Inflammatory macrophage treated with lipopolysaccharide for 4 hours (primary cell): ENCODE measurements at regions not wholly inside any gene's neighbourhood (a gene's known extent, or its start where the extent isn't known, plus 50 kb on each side); places are given as distances from the start of the nearest gene placed in this dataset.
A peak's percentile ranks its signal among the peaks of the same experiment; 100 is the strongest.
"Not testable (repeated sequence)": the region's sequence is repeated elsewhere in the genome, so short reads cannot be mapped to it uniquely, and the experiment has no call there.

Experiments
- DNase-seq: peaks from one replicate; pipeline ENCODE4 v3.0.0-alpha.2; 2020

DNA sequence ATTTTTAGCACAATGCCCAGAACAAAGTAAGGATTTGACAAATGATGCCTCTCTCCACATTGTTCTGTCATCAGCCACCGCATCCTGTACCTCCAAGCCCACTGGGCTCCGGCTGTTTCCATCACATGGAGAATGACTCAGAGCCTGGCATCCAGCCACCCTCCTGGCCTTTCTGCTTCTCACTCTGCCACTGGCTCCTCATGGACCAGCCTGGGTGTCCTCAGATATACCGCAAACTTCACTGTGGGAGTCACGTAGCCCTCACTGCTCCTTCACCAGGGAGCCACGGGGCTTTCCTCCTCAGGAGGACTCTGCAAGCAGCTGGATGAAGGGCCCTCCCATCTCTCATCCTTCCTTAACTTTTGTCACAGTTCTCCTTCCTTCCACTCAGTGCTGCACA lies 943.0 kb downstream of the TUBA3C start:
- DNase-seq, result not testable (repeated sequence)

DNA sequence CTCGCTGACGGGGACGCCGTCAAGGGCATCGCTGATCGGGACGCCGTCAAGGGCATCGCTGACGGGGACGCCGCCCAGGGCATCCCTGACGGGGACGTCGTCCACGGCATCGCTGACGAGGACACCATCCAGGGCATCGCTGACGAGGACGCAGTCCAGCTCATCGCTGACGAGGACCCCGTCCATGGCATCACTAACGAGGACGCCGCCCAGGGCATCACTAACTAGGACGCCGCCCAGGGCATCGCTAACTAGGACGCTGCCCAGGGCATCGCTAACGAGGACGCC lies 945.2 kb downstream of the TUBA3C start:
- no peak for DNase-seq

DNA sequence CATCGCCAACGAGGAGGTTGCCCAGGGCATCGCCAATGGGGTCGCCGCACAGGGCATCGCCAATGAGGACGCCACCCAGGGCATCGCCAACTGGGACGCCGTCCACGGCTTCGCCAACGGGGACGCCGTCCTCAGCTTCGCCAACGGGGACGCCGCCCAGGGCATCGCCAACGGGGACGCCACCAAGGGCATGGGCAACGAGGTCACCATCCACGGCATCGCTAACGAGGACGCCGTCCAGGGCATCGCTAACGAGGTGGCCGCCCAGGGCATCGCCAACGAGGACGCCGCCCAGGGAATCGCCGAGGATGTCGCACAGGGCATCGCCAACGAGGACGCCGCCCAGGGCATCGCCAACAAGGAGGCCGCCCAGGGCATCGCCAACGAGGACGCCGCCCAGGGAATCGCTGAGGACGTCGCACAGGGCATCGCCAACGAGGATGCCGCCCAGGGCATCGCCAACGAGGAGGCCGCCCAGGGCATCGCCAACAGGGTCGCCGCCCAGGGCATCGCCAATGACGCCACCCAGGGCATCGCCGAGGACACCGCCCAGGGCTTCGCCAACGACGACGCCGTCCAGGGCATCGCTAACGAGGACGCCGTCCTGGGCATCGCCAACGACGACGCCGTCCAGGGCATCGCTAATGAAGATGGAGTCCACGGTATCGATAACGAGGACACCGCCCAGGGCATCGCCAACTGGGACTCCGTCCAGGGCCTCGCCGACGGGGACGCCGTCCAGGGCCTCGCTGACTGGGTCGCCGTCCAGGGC lies 945.7 kb downstream of the TUBA3C start:
- DNase-seq, result no peak

DNA sequence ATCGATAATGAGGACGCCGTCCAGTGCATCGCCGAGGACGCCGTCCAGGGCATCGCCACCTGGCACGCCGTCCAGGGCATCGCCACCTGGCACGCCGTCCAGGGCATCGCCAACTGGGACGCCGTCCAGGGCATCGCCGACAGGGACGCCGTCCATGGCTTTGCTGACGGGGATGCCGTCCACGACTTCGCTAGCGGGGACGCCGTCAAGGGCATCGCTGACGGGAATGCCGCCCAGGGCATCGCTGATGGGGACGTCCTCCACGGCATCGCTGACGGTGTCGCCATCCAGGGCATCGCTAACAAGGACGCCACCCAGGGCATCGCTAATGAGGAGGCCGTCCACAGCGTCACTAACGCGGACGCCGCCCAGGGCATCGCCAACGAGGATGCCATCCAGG lies 946.5 kb downstream of the TUBA3C start:
- DNase-seq, result no peak

DNA sequence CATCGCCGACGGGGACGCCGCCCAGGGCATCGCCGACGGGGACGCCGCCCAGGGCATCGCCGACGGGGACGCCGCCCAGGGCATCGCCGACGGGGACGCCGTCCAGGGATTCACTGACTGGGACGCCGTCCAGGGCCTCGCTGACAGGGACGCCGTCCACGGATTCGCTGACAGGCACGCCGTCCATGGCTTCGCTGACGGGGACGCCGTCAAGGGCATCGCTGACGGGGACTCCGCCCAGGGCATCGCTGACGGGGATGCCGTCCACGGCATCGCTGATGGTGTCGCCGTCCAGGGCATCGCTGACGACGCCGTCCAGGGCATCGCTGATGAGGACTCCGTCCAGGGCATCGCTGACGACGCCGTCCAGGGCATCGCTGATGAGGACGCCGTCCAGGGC lies 947.2 kb downstream of the TUBA3C start:
- DNase-seq, result not testable (repeated sequence)

DNA sequence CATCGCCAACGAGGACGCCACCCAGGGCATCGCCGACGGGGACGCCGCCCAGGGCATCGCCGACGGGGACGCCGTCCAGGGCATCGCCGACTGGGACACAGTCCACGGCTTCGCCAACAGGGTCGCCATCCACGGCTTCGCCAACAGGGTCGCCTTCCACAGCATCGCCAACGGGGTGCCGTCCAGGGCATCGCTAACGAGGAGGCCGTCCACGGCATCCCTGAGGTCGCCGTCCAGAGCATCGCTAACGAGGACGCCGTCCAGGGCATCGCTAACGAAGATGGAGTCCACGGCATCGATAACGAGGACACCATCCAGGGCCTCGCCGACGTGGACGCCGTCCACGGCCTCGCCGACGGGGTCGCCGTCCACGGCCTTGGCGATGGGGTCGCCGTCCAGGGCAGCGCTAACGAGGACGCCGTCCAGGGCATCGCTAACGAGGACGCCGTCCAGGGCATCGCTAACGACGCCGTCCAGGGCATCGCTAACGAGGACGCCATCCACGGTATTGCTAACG lies 947.8 kb downstream of the TUBA3C start:
- DNase-seq, result no peak

DNA sequence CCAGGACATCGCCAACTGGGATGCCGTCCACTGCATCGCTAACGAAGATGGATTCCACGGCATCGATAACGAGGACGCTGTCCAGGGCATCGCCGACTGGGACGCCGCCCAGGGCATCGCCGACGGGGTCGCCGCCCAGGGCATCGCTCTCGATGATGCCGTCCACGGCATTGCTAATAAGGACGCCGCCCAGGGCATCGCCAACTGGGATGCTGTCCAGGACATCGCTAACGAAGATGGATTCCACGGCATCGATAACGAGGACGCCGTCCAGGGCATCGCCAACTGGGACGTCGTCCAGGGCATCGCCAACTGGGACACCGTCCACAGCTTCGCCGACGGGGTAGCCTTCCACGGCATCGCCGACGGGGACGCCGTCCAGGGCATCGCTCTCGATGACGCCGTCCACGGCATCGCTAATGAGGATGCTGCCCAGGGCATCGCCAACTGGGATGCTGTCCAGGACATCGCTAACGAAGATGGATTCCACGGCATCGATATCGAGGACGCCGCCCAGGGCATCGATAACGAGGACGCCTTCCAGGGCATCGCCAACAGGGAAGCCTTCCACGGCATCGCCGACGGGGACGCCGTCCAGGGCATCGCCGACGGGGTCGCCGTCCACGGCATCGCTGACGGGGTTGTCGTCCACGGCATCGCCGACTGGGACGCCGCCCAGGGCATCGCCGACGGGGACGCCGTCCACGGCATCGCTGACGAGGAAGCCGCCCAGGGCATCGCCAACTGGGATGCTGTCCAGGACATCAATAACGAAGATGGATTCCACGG lies 948.4 kb downstream of the TUBA3C start:
- DNase-seq, result no peak

DNA sequence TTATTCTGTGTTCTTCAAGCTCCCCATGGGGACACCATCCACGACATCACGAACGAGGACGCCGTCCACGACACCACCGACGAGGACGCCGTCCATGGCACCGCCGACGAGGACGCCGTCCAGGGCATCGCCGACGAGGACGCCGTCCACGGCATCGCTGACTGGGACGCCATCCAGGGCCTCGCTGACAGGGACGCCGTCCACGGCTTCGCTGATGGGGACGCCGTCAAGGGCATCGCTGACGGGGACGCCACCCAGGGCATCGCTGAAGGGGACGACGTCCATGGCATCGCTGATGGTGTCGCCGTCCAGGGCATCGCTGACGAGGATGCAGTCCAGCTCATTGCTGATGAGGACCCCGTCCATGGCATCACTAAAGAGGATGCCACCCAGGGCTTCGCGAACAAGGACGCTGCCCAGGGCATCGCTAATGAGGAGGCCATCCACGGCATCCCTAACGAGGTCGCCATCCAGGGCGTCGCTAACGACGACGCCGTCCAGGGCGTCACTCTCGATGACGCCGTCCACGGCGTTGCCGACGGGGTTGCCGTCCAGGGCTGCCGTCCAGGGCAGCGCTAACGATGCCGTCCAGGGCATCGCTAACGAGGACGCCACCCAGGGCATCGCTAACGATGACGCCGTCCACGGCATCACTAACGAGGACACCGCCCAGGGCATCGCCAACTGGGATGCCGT lies 949.2 kb downstream of the TUBA3C start:
- DNase-seq, result no peak

DNA sequence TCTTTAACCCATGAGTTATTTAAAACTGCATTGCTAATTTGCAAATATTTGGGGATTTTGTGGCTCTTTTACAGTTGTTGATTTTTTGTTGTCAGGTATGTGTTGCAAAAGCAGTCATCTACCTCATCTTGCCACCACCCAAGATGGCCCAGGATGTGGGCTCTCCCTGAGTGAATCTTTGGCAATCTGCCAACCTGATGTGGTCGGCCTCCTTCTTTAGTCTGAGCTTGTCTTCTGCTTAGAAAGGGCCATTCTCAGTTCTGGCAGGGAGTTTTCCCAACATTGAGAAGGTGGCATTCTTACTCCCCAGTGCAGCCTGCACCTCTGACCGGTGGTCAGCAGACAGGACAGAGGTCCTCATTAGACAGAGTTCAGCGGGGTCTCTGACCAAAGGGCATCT lies 957.2 kb downstream of the TUBA3C start:
- not testable (repeated sequence) for DNase-seq

DNA sequence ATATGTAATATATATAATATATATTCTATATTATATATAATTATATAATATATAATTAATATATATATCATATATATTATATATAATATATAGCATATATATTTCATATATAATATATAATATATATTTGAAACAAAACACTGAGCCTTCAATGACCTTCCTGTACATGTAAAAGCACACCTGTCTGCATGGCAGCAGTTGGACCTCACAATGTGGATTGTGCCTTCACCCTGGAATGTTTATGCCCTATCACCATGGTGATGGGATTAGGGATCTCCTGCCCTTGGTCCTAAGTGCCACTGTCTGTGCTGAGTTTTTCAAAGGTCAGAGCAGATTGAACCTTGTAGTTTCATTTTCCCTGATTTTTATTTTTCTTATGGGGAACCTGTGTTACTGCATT lies 966.9 kb downstream of the TUBA3C start:
- not testable (repeated sequence) for DNase-seq

DNA sequence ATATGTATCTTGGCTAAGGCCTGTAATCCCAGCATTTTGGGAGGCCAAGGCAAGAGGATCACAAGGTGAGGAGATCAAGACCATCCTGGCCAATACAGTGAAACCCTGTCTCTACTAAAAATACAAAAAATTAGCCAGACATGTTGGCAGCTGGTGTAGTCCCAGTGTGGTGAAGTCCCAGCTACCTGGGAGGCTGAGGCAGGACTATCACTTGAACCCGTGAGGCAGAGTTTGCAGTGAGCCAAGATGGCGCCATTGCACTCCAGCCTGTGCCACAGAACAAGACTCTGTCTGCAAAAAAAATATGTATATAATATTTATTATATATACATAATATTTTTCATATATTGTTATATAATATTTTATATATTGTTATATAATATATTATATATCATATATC lies 968.1 kb downstream of the TUBA3C start:
- DNase-seq, result not testable (repeated sequence)

DNA sequence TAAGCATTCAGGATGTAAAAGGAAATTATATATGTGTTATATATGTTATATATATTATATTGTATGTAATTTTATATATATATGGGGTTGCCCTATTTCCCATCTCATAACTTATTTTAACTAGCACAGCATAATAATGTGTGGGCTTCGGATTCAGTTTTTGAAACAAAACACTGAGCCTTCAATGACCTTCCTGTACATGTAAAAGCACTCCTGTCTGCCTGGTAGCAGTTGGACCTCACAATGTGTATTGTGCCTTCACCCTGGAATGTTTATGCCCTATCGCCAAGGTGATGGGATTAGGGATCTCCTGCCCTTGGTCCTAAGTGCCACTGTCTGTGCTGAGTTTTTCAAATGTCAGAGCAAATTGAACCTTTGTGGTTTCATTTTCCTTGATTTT lies 968.8 kb downstream of the TUBA3C start:
- peak; percentile 2 for DNase-seq

DNA sequence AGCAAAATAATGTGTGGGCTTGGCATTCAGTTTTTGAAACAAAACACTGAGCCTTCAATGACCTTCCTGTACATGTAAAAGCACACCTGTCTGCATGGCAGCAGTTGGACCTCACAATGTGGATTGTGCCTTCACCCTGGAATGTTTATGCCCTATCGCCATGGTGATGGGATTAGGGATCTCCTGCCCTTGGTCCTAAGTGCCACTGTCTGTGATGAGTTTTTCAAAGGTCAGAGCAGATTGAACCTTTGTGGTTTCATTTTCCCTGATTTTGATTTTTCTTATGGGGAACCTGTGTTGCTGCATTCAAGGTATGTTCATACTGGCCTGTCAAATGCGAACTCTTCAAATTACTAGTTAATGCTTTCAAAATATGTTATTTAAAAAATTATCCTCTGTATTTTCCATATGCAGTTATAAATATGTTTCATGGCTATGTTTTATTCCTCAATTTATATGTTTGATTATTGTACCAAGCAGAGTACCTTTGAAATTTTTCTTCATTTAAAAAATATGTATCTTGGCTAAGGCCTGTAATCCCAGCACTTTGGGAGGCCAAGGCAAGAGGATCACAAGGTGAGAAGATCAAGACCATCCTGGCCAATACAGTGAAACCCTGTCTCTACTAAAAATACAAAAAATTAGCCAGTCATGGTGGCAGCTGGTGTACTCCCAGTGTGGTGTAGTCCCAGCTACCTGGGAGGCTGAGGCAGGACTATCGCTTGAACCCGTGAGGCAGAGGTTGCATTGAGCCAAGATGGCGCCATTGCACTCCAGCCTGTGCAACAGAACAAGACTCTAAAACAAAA lies 969.7 kb downstream of the TUBA3C start:
- DNase-seq, result peak; percentile 39

DNA sequence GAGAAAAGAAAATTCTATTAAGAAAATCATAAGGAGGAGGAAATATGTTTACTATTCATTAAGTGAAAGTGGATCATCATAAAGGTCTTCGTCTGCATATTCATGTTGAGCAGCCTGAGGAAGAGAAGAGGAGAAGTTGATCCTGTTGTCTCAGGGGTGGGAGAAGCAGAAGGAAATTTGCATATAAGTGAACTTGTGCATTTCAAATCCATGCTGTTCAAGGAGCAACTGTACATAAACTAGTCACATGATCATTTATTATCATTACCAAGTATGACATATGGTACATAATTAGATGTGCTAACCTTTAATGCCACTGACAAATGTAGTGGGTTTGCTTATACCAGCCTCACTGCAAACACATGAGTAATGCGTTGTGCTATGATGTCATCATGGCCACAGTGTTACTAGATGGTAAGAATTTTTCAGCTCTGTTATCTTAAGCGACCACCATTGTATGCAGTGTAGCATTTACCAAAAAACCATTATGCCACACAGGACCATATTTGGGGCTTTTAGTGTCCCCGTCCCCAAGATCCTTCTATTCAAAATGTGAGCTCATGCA lies 976.9 kb downstream of the TUBA3C start:
- not testable (repeated sequence) for DNase-seq

DNA sequence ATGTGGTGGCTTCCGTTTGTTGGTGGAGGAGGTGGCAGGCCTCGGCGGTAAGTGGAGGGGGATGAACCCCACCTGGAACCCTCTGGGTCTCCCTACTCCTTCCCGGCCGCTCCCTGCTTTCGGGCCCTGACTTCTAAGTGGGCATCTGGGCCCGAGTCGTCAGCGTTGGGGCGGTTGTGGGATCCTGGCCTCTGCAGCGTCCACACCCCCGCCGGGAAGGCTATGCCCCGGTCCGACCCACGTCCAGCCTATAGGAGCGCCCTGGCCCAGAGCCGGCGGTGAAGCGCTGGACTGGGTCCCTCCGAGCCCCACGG lies 986.3 kb downstream of the TUBA3C start:
- DNase-seq, result not testable (repeated sequence)

DNA sequence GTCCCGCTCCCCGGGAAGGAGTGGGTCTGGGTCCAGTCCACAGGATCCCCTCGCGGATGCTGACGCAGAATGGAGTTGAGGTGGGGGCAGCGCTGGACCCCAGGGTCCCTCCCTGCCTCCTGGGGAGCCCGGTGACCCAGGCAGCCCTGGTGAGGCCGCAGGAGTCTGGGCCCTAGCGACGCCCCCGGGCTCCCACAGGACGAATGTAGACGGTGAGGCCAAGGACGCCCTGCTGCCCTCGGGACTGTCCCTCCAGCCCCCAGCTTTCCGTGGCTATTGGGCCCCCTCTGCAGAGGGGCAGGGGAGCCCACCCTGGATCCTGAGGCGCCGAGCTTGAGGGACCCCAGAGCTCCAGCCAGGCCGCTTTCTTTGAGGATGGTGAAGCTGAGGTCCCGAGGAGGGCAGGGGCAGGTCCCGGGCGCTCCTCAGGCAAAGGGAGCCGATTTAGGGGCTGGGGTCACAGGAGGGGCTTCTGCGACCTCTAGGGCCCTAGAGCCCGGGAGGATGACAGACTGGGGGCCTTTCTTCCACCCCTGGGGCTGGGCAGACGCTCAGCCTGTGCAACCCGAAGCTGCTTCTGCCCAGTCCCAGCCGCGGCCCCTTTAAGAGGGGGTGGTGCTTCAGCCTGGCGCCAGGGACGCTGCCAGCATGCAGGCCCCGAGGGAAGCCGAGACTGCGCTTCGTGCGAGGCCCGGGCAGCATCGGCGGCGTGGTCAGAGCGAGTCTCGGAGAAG lies 986.8 kb downstream of the TUBA3C start:
- DNase-seq, result not testable (repeated sequence)

DNA sequence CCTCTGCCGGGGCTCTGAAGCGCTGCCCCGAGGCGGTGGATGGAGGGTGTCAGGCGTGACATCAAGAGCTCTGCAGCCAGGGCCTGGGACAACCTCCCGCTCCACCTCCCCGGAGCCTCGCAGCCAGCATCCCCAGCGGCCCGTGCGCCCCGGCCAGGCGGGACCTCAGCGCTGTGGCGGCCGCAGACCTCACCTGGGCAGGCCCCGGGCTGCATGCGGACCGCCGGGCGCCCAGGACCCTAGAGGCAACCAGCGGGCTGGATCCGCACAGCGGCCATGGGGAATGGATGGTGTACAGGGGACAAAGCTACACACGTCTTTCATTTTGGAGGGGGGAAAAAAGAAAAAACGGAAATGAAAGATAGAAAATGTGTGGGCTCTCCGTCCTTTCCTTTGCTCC lies 987.5 kb downstream of the TUBA3C start:
- not testable (repeated sequence) for DNase-seq
